ENCODE measurements at regions not wholly inside any gene's neighbourhood (a gene's known extent, or its start where the extent isn't known, plus 50 kb on each side); places are given as distances from the start of the nearest gene placed in this dataset.

DNA sequence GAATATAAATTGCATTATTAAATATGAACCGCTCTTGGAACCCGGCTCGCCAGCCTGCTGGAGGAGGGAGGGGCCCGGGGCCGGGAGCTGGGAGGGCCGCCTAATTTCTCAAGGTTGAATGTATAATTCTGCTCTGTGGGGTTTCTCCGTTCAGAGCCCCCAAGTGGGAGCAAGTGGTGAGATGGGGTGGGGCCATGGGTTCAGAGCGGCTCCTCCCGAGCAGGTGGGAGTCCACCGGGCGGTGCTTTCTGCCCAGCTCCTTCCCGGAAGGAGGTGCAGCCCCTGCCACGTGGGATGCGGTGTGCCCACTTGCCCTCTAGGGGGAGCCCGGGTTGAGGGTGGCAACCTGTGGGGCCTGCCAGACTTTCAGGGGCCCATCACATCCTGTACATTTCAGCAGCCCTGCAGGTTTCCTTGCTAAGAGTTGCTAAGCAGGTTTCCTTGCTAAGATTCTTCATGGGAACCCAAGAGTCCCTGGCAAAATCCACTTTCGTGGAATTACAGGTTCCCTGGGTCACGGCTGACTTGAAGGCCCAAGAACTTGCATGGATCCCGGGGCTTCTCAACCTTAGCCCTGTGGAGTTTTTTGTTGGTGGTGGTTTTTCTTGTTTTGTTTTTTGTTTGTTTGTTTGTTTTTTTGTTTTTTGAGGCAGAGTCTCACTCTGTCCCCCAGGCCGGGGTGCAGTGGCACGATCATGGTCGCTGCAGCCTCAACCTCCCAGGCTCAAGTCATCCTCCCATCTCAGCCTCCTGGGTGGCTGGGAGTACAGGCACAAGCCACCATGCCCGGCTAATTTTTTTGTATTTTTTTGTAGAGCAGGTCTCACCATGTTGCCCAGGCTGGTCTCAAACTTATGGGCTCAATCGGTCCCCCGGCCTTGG, 196.7 kb upstream of the GSE1 start:
- Histone ChIP-seq H3K4me3 (replicated peaks; ENCODE audit: low read depth, low read length) (no peak overlapping the region), H3K27me3 (replicated peaks; ENCODE audit: control insufficient read depth, insufficient read depth, low read length) (no peaks in the 10 kb centered on the region), H3K36me3 (ENCODE audit: control insufficient read depth, insufficient read depth, low read length) (no peaks in the 10 kb centered on the region)
- TF ChIP-seq, protein P1, sequence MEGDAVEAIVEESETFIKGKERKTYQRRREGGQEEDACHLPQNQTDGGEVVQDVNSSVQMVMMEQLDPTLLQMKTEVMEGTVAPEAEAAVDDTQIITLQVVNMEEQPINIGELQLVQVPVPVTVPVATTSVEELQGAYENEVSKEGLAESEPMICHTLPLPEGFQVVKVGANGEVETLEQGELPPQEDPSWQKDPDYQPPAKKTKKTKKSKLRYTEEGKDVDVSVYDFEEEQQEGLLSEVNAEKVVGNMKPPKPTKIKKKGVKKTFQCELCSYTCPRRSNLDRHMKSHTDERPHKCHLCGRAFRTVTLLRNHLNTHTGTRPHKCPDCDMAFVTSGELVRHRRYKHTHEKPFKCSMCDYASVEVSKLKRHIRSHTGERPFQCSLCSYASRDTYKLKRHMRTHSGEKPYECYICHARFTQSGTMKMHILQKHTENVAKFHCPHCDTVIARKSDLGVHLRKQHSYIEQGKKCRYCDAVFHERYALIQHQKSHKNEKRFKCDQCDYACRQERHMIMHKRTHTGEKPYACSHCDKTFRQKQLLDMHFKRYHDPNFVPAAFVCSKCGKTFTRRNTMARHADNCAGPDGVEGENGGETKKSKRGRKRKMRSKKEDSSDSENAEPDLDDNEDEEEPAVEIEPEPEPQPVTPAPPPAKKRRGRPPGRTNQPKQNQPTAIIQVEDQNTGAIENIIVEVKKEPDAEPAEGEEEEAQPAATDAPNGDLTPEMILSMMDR (IDR thresholded peaks at IDR 0.05; ENCODE audit: insufficient read depth, low read length, poor library complexity, severe bottlenecking) = peak; percentile 76
- DNase-seq (ENCODE audit: extremely low read depth, insufficient read length) = peak; percentile 65

DNA sequence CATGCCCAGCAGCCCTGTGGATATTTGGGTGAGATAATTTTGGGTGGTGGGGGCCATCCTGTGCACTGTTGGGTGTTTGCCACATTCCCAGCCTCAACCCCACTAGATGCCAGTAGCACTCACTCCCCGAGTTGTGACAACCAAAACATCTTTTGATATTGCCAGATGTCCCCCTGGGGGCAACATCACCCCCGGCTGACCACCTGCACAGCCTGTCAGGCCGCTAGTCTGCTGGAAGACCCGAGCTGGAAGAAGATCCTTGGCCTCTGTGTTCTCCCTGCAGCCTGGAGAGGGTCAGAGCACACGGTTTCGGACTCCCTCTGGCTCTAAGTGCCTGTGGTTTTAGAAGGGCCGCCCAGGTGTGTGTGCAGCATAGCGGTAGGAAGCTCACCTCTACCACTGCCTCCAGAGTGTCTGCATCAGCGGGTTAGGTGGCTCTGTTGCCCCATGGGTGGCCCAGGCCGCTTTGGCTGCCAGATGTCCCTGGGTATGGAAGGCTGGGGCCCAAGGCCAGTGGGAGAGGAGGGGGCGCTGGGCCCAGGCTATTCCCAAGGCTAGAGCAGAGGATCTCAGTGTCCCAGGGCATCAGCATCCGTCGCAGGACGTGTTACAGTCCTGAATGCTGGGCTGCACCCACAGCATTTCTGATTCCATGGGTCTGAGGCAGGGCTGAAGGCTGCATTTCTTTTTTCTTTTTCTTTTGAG, 195.8 kb upstream of the GSE1 start:
- H3K36me3 ChIP-seq (ENCODE audit: control insufficient read depth, insufficient read depth, low read length) = no peaks in the 10 kb centered on the region
- H3K4me3 ChIP-seq (replicated peaks; ENCODE audit: low read depth, low read length) = no peak overlapping the region
- TF ChIP-seq, protein P1 (IDR thresholded peaks at IDR 0.05; ENCODE audit: insufficient read depth, low read length, poor library complexity, severe bottlenecking) = no peak
- no peak for DNase-seq (ENCODE audit: extremely low read depth, insufficient read length)
- H3K27me3 ChIP-seq (replicated peaks; ENCODE audit: control insufficient read depth, insufficient read depth, low read length) = no peaks in the 10 kb centered on the region

DNA sequence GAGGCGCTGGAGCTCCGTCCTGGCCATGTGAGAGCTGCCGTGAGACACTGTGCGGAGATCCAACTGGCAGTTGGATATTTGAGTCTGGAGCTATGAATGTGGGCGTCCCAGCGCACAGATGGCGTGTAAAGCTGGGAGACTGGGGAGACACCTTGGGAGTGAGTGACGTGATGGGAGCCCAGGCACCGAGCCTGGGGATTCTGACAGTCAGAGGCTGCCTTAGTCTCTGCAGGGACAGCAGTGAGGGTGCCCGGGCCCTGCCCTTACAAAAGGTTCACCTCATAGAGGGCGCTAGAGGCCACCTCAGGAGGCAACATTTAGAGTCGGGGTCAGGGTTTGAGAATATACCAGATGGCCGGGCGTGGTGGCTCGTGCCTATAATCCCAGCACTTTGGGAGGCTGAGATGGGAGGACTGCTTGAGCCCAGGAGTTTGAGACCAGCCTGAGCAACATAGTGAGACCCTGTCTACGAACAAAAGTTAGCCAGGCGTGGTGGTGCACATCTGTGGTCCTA, 194.1 kb upstream of the GSE1 start:
- no peak for DNase-seq (ENCODE audit: extremely low read depth, insufficient read length)
- no peaks in the 10 kb centered on the region for H3K36me3 ChIP-seq (ENCODE audit: control insufficient read depth, insufficient read depth, low read length)
- TF ChIP-seq, protein P1 (IDR thresholded peaks at IDR 0.05; ENCODE audit: insufficient read depth, low read length, poor library complexity, severe bottlenecking) = peak; percentile 9
- no peak overlapping the region for H3K4me3 ChIP-seq (replicated peaks; ENCODE audit: low read depth, low read length)
- no peaks in the 10 kb centered on the region for H3K27me3 ChIP-seq (replicated peaks; ENCODE audit: control insufficient read depth, insufficient read depth, low read length)

DNA sequence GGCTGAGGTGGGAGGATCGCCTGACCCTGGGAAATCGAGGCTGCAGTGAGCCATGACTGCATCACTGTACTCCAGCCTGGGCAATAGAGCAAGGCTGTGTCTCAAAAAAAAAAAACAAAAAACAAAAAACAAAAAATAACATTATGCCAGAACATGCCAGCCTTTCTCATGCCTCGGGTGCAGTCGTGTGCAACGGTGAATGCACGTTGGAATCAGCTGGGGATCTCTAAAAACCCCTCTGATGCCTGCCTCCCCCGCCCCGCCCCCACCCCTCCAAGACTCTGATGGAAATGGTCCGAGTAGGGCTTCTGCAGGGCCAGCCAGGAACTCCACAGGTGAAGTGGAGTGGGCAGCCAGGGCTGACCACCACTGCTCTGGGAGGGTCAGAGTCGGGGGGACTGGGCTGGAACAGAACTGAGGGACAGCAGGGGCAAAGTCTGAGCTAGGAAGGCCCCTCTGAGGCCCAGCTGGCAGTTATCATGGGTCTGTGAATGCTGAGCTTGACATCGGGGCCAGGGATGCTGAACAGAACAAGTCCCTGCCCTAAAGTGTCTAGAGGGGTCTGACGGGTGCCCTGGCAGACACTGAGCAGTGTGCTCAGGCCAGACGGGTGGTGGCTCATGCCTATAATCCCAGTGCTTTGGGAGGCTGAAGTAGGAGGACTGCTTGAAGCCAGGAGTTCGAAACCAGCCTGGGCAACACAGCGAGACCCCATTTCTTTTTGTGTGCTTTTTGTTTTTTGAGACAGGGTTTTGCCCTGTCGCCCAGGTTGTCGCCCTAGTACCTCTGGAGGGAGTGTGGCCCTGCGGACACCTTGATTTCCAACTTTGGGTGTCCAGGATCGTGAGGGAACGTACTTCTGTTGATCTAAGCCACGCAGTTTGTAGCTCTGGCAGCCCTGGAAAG, 193.4 kb upstream of the GSE1 start:
- Histone ChIP-seq H3K27me3 (replicated peaks; ENCODE audit: control insufficient read depth, insufficient read depth, low read length) (no peaks in the 10 kb centered on the region), H3K4me3 (replicated peaks; ENCODE audit: low read depth, low read length) (no peak overlapping the region), H3K36me3 (ENCODE audit: control insufficient read depth, insufficient read depth, low read length) (no peaks in the 10 kb centered on the region)
- DNase-seq (ENCODE audit: extremely low read depth, insufficient read length) = no peak
- TF ChIP-seq, protein P1 (IDR thresholded peaks at IDR 0.05; ENCODE audit: insufficient read depth, low read length, poor library complexity, severe bottlenecking) = no peak

DNA sequence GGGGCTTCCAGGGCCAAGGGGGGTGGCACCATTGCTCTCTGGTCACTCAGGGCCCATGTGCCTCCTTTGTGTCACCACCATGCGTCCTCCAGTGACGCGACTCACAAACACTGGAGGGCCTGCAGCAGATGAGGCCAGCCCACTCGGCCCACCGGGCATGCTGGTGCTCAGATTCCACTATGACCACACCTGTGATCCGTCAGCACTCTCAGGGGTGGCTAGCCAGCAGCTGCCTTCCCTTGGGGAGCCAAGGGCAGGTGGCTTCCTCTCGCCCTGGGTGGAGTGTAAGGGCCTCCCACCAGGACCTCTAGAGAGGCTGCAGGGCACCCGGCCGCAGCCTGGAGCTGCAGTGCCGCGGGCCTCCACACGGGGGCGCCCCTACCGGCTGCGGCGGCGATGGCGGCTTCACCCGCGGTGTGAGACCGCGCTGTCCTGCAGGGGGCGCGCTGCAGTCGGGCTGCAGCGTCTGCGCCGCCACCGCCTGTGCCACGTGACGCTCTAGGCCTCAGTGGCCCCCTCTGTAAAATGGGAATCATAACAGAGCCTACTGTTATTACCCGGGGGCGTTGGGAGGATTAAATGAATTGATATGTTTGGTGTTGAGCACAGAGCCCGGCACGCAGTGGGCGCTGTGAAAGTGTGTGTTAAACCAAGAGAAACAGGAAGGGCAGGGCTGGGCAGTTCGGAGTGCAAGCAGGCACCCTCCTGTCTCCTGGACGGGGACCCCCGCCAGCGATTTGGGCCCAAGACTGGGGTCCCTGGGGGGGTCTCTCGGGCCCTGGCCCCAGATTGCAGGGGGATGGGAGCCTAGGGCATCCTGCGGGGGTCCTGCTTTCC, 192.4 kb upstream of the GSE1 start:
- peak; percentile 71 for DNase-seq (ENCODE audit: extremely low read depth, insufficient read length)
- H3K27me3 ChIP-seq (replicated peaks; ENCODE audit: control insufficient read depth, insufficient read depth, low read length) = no peaks in the 10 kb centered on the region

More for the DNA sequence above, 192.4 kb upstream of the GSE1 start:
- Histone ChIP-seq H3K36me3 (ENCODE audit: control insufficient read depth, insufficient read depth, low read length) (no peaks in the 10 kb centered on the region), H3K4me3 (replicated peaks; ENCODE audit: low read depth, low read length) (no peak overlapping the region)
- TF ChIP-seq, protein P1 (IDR thresholded peaks at IDR 0.05; ENCODE audit: insufficient read depth, low read length, poor library complexity, severe bottlenecking) = peak; percentile 84
